ENCODE measurements at regions not wholly inside any gene's neighbourhood (a gene's known extent, or its start where the extent isn't known, plus 50 kb on each side); places are given as distances from the start of the nearest gene placed in this dataset.

DNA sequence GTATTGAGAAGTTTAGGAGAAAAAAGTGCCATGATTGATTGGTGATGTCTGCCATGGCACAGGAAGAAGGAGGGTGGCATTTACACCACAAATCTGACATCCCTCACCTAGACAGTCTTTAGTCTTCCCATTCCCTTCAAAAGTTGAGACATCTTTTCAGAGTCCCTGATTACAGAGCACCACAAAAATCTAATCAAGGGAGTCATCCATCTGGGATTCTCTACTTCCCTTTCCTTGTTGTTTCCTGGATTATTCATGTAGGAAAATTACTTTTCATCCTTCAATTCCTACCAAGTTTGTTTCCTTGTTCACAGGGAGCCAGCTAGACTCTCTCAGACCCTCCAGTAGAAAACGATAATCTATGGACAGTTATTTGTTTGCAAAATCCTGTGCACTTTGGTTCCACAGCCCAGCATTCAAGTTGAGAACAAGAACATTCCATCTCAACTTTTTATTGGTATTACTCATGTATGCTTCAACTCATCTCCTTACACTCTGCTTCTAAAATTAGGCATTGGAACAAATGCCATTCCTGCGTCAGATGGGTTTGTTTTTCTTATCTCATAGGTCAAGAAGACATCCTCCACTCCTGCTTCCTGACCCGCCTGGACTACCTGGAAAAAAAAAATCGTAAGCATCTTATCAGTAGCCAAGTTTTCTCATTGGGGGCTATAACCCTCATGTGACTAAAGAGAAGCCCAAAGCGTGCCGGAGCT lies 259.9 kb downstream of the FOXO1 start:
- TF ChIP-seq CTCF (IDR thresholded peaks at IDR 0.05): no peak
- TF ChIP-seq POLR2A (IDR thresholded peaks at IDR 0.05): no peak

All from Peyer's patch (tissue), 4 donors.